SK-N-SH treated with all-trans-retinoic acid at 6 μM for 48 hours (cell line): ENCODE measurements at regions not wholly inside any gene's neighbourhood (a gene's known extent, or its start where the extent isn't known, plus 50 kb on each side); places are given as distances from the start of the nearest gene placed in this dataset.

ENCODE experiments used
- ATAC-seq: fragments of 200-7000 bp; cut with Tn5 transposase; 3 replicates; pipeline ENCODE4 v1.9.1; 2020; ENCODE audit warnings: mild to moderate bottlenecking, moderate library complexity
- ARNTL ChIP-seq: fragments of 450-650 bp; formaldehyde crosslinking; IDR thresholded peaks from 2 replicates; pipeline ENCODE4 v1.5.0; 2020; ENCODE audit warnings: low read depth, mild to moderate bottlenecking, moderate library complexity, borderline replicate concordance
- CSDC2 ChIP-seq: fragments of 250-450 bp; sonication (Bioruptor Pico); IDR thresholded peaks from 2 replicates; pipeline ENCODE4 v1.5.0; 2020; ENCODE audit warnings: mild to moderate bottlenecking, moderate library complexity
- CSRNP3 ChIP-seq: fragments of 250-450 bp; sonication (Bioruptor Pico); IDR thresholded peaks from 2 replicates; pipeline ENCODE4 v1.5.1; 2021; ENCODE audit warnings: mild to moderate bottlenecking, moderate library complexity
- ESRRG ChIP-seq: fragments of 250-450 bp; sonication (Bioruptor Pico); IDR thresholded peaks from 2 replicates; pipeline ENCODE4 v1.6.1; 2021; ENCODE audit warnings: mild to moderate bottlenecking
- GLIS3 ChIP-seq: fragments of 250-450 bp; sonication (Bioruptor Pico); IDR thresholded peaks from 2 replicates; pipeline ENCODE4 v1.5.0; 2020; ENCODE audit warnings: mild to moderate bottlenecking, moderate library complexity
- ISL1 ChIP-seq: fragments of 250-450 bp; sonication (Bioruptor Pico); IDR thresholded peaks from 2 replicates; pipeline ENCODE4 v2.1.2; 2022; ENCODE audit warnings: mild to moderate bottlenecking, moderate library complexity
- OSR1 ChIP-seq: fragments of 250-450 bp; sonication (Bioruptor Pico); IDR thresholded peaks from 2 replicates; pipeline ENCODE4 v1.8.0; 2022; ENCODE audit warnings: moderate library complexity, mild to moderate bottlenecking, inconsistent platforms
- POU6F1 ChIP-seq: fragments of 250-450 bp; sonication (Bioruptor Pico); IDR thresholded peaks from 2 replicates; pipeline ENCODE4 v1.8.0; 2021; ENCODE audit warnings: low read depth, mild to moderate bottlenecking, moderate library complexity, borderline replicate concordance
- RARB ChIP-seq: fragments of 250-450 bp; sonication (Bioruptor Pico); IDR thresholded peaks from 2 replicates; pipeline ENCODE4 v1.8.0; 2021; ENCODE audit warnings: mild to moderate bottlenecking, moderate library complexity
- SNAI2 ChIP-seq: fragments of 250-450 bp; sonication (Bioruptor Pico); IDR thresholded peaks from 2 replicates; pipeline ENCODE4 v1.5.0; 2020; ENCODE audit warnings: mild to moderate bottlenecking, moderate library complexity
- TCF4 ChIP-seq: fragments of 250-450 bp; sonication (Bioruptor Pico); IDR thresholded peaks from 2 replicates; pipeline ENCODE4 v1.8.0; 2021; ENCODE audit warnings: mild to moderate bottlenecking, moderate library complexity, borderline replicate concordance
- TOX ChIP-seq: fragments of 250-450 bp; sonication (Bioruptor Pico); IDR thresholded peaks from 2 replicates; pipeline ENCODE4 v1.8.0; 2021; ENCODE audit warnings: mild to moderate bottlenecking, moderate library complexity, borderline replicate concordance
- ZC3H10 ChIP-seq: fragments of 250-450 bp; sonication (Bioruptor Pico); IDR thresholded peaks from 2 replicates; pipeline ENCODE4 v1.5.1; 2021; ENCODE audit warnings: mild to moderate bottlenecking, moderate library complexity
- ZFP3 ChIP-seq: fragments of 250-450 bp; sonication (Bioruptor Pico); IDR thresholded peaks from 2 replicates; pipeline ENCODE4 v1.5.0; 2020; ENCODE audit warnings: mild to moderate bottlenecking, moderate library complexity
- ZFP30 ChIP-seq: fragments of 450-650 bp; formaldehyde crosslinking; IDR thresholded peaks from 2 replicates; pipeline ENCODE4 v1.5.0; 2022; ENCODE audit warnings: mild to moderate bottlenecking, moderate library complexity
- ZNF565 ChIP-seq: fragments of 450-650 bp; formaldehyde crosslinking; conservative IDR thresholded peaks from 2 replicates; pipeline ENCODE4 v1.5.0; 2020; ENCODE audit warnings: low read depth, mild to moderate bottlenecking, moderate library complexity
- ZNF70 ChIP-seq: fragments of 450-650 bp; formaldehyde crosslinking; IDR thresholded peaks from 2 replicates; pipeline ENCODE4 v1.5.0; 2020; ENCODE audit warnings: mild to moderate bottlenecking, moderate library complexity
- ZNF8 ChIP-seq: fragments of 450-650 bp; formaldehyde crosslinking; IDR thresholded peaks from 2 replicates; pipeline ENCODE4 v1.5.0; 2020; ENCODE audit warnings: mild to moderate bottlenecking, moderate library complexity
- TF ChIP-seq, protein P1 (sequence below): fragments of 250-450 bp; sonication (Bioruptor Pico); IDR thresholded peaks from 2 replicates; pipeline ENCODE4 v1.5.1; 2020; ENCODE audit warnings: low read depth, mild to moderate bottlenecking, moderate library complexity
- TF ChIP-seq, protein P2 (sequence below): fragments of 250-450 bp; sonication (Bioruptor Pico); IDR thresholded peaks from 2 replicates; pipeline ENCODE4 v1.5.0; 2020; ENCODE audit warnings: mild to moderate bottlenecking, moderate library complexity
- TF ChIP-seq, protein P3 (sequence below): fragments of 250-450 bp; sonication (Bioruptor Pico); IDR thresholded peaks from 2 replicates; pipeline ENCODE4 v1.8.0; 2020; ENCODE audit warnings: mild to moderate bottlenecking, moderate library complexity, borderline replicate concordance

- TF ChIP-seq SNAI2 (CRISPR knock-in tag) = no peak
- TF ChIP-seq, protein P1, sequence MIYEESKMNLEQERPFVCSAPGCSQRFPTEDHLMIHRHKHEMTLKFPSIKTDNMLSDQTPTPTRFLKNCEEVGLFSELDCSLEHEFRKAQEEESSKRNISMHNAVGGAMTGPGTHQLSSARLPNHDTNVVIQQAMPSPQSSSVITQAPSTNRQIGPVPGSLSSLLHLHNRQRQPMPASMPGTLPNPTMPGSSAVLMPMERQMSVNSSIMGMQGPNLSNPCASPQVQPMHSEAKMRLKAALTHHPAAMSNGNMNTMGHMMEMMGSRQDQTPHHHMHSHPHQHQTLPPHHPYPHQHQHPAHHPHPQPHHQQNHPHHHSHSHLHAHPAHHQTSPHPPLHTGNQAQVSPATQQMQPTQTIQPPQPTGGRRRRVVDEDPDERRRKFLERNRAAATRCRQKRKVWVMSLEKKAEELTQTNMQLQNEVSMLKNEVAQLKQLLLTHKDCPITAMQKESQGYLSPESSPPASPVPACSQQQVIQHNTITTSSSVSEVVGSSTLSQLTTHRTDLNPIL (CRISPR knock-in tag) = no peak
- TF ChIP-seq ZC3H10 (CRISPR knock-in tag) = no peak
- TF ChIP-seq ZNF565 = no peak
- TF ChIP-seq ZFP3 (CRISPR knock-in tag) = no peak
- no peak for TF ChIP-seq GLIS3 (CRISPR knock-in tag)
- TF ChIP-seq, protein P2, sequence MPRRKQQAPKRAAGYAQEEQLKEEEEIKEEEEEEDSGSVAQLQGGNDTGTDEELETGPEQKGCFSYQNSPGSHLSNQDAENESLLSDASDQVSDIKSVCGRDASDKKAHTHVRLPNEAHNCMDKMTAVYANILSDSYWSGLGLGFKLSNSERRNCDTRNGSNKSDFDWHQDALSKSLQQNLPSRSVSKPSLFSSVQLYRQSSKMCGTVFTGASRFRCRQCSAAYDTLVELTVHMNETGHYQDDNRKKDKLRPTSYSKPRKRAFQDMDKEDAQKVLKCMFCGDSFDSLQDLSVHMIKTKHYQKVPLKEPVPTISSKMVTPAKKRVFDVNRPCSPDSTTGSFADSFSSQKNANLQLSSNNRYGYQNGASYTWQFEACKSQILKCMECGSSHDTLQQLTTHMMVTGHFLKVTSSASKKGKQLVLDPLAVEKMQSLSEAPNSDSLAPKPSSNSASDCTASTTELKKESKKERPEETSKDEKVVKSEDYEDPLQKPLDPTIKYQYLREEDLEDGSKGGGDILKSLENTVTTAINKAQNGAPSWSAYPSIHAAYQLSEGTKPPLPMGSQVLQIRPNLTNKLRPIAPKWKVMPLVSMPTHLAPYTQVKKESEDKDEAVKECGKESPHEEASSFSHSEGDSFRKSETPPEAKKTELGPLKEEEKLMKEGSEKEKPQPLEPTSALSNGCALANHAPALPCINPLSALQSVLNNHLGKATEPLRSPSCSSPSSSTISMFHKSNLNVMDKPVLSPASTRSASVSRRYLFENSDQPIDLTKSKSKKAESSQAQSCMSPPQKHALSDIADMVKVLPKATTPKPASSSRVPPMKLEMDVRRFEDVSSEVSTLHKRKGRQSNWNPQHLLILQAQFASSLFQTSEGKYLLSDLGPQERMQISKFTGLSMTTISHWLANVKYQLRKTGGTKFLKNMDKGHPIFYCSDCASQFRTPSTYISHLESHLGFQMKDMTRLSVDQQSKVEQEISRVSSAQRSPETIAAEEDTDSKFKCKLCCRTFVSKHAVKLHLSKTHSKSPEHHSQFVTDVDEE = no peak
- no peak for TF ChIP-seq ZNF70 (CRISPR knock-in tag)
- no peak for TF ChIP-seq POU6F1 (CRISPR knock-in tag)
- no peak for TF ChIP-seq RARB (CRISPR knock-in tag)
- TF ChIP-seq TCF4 (CRISPR knock-in tag) = no peak
Measured at GRCh38 chr2:65775839-65776238, 343.4 kb upstream of the SPRED2 start.

DNA sequence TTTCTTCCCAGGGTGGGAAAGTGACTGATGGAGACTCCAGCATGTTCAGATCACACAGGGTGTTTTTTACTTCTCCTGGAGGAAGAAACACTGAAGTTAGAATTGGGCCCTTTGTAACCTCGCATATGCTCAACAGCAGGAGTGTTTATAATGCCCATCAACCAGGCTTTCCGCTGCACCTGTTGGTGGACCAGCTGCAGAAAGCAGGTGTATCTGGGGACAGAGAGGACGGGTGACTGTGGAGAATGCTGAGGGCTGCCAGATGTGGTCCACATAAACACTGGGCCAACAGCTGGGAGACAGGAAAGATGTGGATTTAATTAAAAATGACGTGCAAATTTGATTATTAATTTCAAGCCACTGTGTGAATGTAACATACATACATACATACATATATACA, 335.5 kb upstream of the SPRED2 start:
- TF ChIP-seq ZNF70 (CRISPR knock-in tag) = no peak
- no peak for TF ChIP-seq ZNF8 (CRISPR knock-in tag)
- no peak for TF ChIP-seq SNAI2 (CRISPR knock-in tag)
- no peak for TF ChIP-seq ESRRG (CRISPR knock-in tag)
- no peak for TF ChIP-seq ZFP3 (CRISPR knock-in tag)
- no peak for TF ChIP-seq CSRNP3 (CRISPR knock-in tag)
- TF ChIP-seq RARB (CRISPR knock-in tag) = no peak
- TF ChIP-seq, protein P3, sequence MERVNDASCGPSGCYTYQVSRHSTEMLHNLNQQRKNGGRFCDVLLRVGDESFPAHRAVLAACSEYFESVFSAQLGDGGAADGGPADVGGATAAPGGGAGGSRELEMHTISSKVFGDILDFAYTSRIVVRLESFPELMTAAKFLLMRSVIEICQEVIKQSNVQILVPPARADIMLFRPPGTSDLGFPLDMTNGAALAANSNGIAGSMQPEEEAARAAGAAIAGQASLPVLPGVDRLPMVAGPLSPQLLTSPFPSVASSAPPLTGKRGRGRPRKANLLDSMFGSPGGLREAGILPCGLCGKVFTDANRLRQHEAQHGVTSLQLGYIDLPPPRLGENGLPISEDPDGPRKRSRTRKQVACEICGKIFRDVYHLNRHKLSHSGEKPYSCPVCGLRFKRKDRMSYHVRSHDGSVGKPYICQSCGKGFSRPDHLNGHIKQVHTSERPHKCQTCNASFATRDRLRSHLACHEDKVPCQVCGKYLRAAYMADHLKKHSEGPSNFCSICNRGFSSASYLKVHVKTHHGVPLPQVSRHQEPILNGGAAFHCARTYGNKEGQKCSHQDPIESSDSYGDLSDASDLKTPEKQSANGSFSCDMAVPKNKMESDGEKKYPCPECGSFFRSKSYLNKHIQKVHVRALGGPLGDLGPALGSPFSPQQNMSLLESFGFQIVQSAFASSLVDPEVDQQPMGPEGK = no peak
- TF ChIP-seq ISL1 (CRISPR knock-in tag) = no peak
- TF ChIP-seq CSDC2 (CRISPR knock-in tag) = no peak
- TF ChIP-seq OSR1 (CRISPR knock-in tag) = no peak
- TF ChIP-seq, protein P2 = no peak
- TF ChIP-seq ZNF565 = no peak
- TF ChIP-seq ZFP30 (CRISPR knock-in tag) = no peak
- TF ChIP-seq, protein P1 (CRISPR knock-in tag) = no peak
- no peak for TF ChIP-seq TOX
- no peak for TF ChIP-seq ARNTL
- no peak for TF ChIP-seq ZC3H10 (CRISPR knock-in tag)
- ATAC-seq = no peak

More at GRCh38 chr2:65775839-65776238, 343.4 kb upstream of the SPRED2 start:
- no peak for ATAC-seq
